ENCODE measurements at regions not wholly inside any gene's neighbourhood (a gene's known extent, or its start where the extent isn't known, plus 50 kb on each side); places are given as distances from the start of the nearest gene placed in this dataset.
A peak's percentile ranks its signal among the peaks of the same experiment; 100 is the strongest.

- POLR2A ChIA-PET = no interaction called here
Observed at GRCh38 chrX:95076449-95076848, 1402.4 kb downstream of the FAM133A start.

GRCh38 chrX:95101851-95102390, 1427.9 kb downstream of the FAM133A start:
- POLR2A ChIA-PET = no interaction called here
- CTCF ChIA-PET = no interaction called here
- DNase-seq (ENCODE audit: extremely low spot score) = no peak
- no peak for TF ChIP-seq FOXA1 (IDR thresholded peaks at IDR 0.05)
- no peak for TF ChIP-seq FOXM1 (IDR thresholded peaks at IDR 0.05; ENCODE audit: borderline replicate concordance)
- no peak for TF ChIP-seq ELF4 (IDR thresholded peaks at IDR 0.05)
- no peak for TF ChIP-seq CTBP1 (IDR thresholded peaks at IDR 0.05; ENCODE audit: borderline replicate concordance)
- no peak for TF ChIP-seq L3MBTL2 (conservative IDR thresholded peaks at IDR 0.05)
- no peak for TF ChIP-seq ARNT (IDR thresholded peaks at IDR 0.05)

More at GRCh38 chrX:95076449-95076848, 1402.4 kb downstream of the FAM133A start:
- DNase-seq (ENCODE audit: extremely low spot score) = no peak
- CTCF ChIA-PET = interaction anchor here (0.8 kb wide), 1 partner anchor 8 kb away, joined by 3 read pairs; no protein-coding TSS in a partner anchor
- TF ChIP-seq NFRKB (IDR thresholded peaks at IDR 0.05) (peak; percentile 46; the same call in 1 of the 2 replicates), FOXM1 (IDR thresholded peaks at IDR 0.05; ENCODE audit: borderline replicate concordance) (no peak), FOXA1 (IDR thresholded peaks at IDR 0.05) (no peak), BHLHE40 (IDR thresholded peaks at IDR 0.05; ENCODE audit: borderline replicate concordance) (no peak), SP1 (IDR thresholded peaks at IDR 0.05) (no peak)

GRCh38 chrX:95117556-95117955, 1443.5 kb downstream of the FAM133A start:
- POLR2A ChIA-PET = no interaction called here

GRCh38 chrX:95145848-95146490, 1472.0 kb downstream of the FAM133A start:
- TF ChIP-seq HDGF (IDR thresholded peaks at IDR 0.05; ENCODE audit: borderline replicate concordance) (no peak), ARNT (IDR thresholded peaks at IDR 0.05) (no peak), ELF4 (IDR thresholded peaks at IDR 0.05) (no peak), NFRKB (IDR thresholded peaks at IDR 0.05) (no peak), CTBP1 (IDR thresholded peaks at IDR 0.05; ENCODE audit: borderline replicate concordance) (no peak), L3MBTL2 (conservative IDR thresholded peaks at IDR 0.05) (no peak), FOXK2 (IDR thresholded peaks at IDR 0.05) (no peak)
- CTCF ChIA-PET = no interaction called here
- POLR2A ChIA-PET = no interaction called here
- DNase-seq (ENCODE audit: extremely low spot score) = no peak

More at GRCh38 chrX:95117556-95117955, 1443.5 kb downstream of the FAM133A start:
- CTCF ChIA-PET = no interaction called here
- TF ChIP-seq SUZ12 (IDR thresholded peaks at IDR 0.05) (no peak), SP1 (IDR thresholded peaks at IDR 0.05) (no peak), FOXM1 (IDR thresholded peaks at IDR 0.05; ENCODE audit: borderline replicate concordance) (no peak), ELF4 (IDR thresholded peaks at IDR 0.05) (no peak), PKNOX1 (IDR thresholded peaks at IDR 0.05) (no peak), TARDBP (IDR thresholded peaks at IDR 0.05) (no peak), HDGF (IDR thresholded peaks at IDR 0.05; ENCODE audit: borderline replicate concordance) (no peak), ARNT (IDR thresholded peaks at IDR 0.05) (no peak), FOXA1 (IDR thresholded peaks at IDR 0.05) (no peak), BHLHE40 (IDR thresholded peaks at IDR 0.05; ENCODE audit: borderline replicate concordance) (no peak), CTBP1 (IDR thresholded peaks at IDR 0.05; ENCODE audit: borderline replicate concordance) (no peak), NFRKB (IDR thresholded peaks at IDR 0.05) (no peak), FOXK2 (IDR thresholded peaks at IDR 0.05) (no peak), LEF1 (IDR thresholded peaks at IDR 0.05; ENCODE audit: borderline replicate concordance) (no peak), L3MBTL2 (conservative IDR thresholded peaks at IDR 0.05) (no peak), ZNF384 (IDR thresholded peaks at IDR 0.05) (no peak)
- no peak for DNase-seq (ENCODE audit: extremely low spot score)

GRCh38 chrX:95152810-95153209, 1478.8 kb downstream of the FAM133A start:
- TF ChIP-seq SUZ12 (IDR thresholded peaks at IDR 0.05) (no peak), FOXM1 (IDR thresholded peaks at IDR 0.05; ENCODE audit: borderline replicate concordance) (no peak), PKNOX1 (IDR thresholded peaks at IDR 0.05) (no peak), HDGF (IDR thresholded peaks at IDR 0.05; ENCODE audit: borderline replicate concordance) (no peak), TARDBP (IDR thresholded peaks at IDR 0.05) (no peak), ARNT (IDR thresholded peaks at IDR 0.05) (no peak), LEF1 (IDR thresholded peaks at IDR 0.05; ENCODE audit: borderline replicate concordance) (no peak), ELF4 (IDR thresholded peaks at IDR 0.05) (no peak), ZNF384 (IDR thresholded peaks at IDR 0.05) (no peak), FOXK2 (IDR thresholded peaks at IDR 0.05) (no peak), SP1 (IDR thresholded peaks at IDR 0.05) (no peak), L3MBTL2 (conservative IDR thresholded peaks at IDR 0.05) (no peak), NFRKB (IDR thresholded peaks at IDR 0.05) (no peak)
- no peak for DNase-seq (ENCODE audit: extremely low spot score)
- ChIA-PET CTCF (no interaction called here), POLR2A (no interaction called here)

- ChIA-PET POLR2A (no interaction called here), CTCF (no interaction called here)
- TF ChIP-seq BHLHE40 (IDR thresholded peaks at IDR 0.05; ENCODE audit: borderline replicate concordance) (no peak), LEF1 (IDR thresholded peaks at IDR 0.05; ENCODE audit: borderline replicate concordance) (no peak), FOXM1 (IDR thresholded peaks at IDR 0.05; ENCODE audit: borderline replicate concordance) (no peak), SP1 (IDR thresholded peaks at IDR 0.05) (no peak), ARNT (IDR thresholded peaks at IDR 0.05) (no peak), HDGF (IDR thresholded peaks at IDR 0.05; ENCODE audit: borderline replicate concordance) (no peak), TARDBP (IDR thresholded peaks at IDR 0.05) (no peak), CTBP1 (IDR thresholded peaks at IDR 0.05; ENCODE audit: borderline replicate concordance) (no peak), PKNOX1 (IDR thresholded peaks at IDR 0.05) (no peak), NFRKB (IDR thresholded peaks at IDR 0.05) (no peak), ZNF384 (IDR thresholded peaks at IDR 0.05) (no peak), L3MBTL2 (conservative IDR thresholded peaks at IDR 0.05) (no peak), SUZ12 (IDR thresholded peaks at IDR 0.05) (no peak), FOXA1 (IDR thresholded peaks at IDR 0.05) (no peak), FOXK2 (IDR thresholded peaks at IDR 0.05) (no peak), ELF4 (IDR thresholded peaks at IDR 0.05) (no peak)
- DNase-seq (ENCODE audit: extremely low spot score) = no peak
Observed at GRCh38 chrX:95156566-95156965, 1482.6 kb downstream of the FAM133A start.

All from HEK293T (cell line).